T47D (cell line): ENCODE measurements at regions not wholly inside any gene's neighbourhood (a gene's known extent, or its start where the extent isn't known, plus 50 kb on each side); places are given as distances from the start of the nearest gene placed in this dataset.
A peak's percentile ranks its signal among the peaks of the same experiment; 100 is the strongest.

Experiments
- DNase-seq, 2 experiments: peaks; one replicate each; pipeline versions ENCODE4 v3.0.0 to v3.0.0-alpha.2; 2011 to 2012; ENCODE audit warnings: low read depth in 1 of 2, low spot score in 1 of 2
- JUND ChIP-seq: IDR thresholded peaks from 2 replicates; pipeline ENCODE4 v1.6.1; 2012; ENCODE audit warnings: low read depth
- in situ Hi-C: cut with HindIII; loops from 2 replicates; pipeline ENCODE4 v1.10.0; 2016; ENCODE audit warnings: low sequenced_read_pairs, low pct_unique_long_range_greater_than_20kb

DNA sequence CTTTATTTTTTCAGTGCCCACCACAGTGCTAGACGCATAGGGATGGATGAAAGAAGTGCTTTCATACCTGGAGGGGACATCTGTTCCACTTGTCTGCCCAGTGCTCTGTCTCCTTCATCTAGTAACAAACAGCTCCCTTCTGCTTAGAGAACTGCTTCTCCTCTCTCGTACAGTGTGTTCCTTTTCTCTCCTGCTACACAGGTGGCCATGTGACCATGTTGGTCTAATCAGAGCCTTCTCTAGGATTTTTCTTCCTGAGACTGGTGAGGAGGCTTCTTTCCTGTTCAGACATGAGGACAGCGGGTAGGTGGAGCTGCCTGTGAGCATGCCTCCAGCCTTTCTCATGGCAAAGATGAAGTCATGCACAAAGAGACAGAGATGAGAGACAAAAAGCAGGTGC, 182.7 kb downstream of the TMEM132E start:
- in situ Hi-C loops: no loop called here
- TF ChIP-seq JUND: no peak
- no peak for DNase-seq

DNA sequence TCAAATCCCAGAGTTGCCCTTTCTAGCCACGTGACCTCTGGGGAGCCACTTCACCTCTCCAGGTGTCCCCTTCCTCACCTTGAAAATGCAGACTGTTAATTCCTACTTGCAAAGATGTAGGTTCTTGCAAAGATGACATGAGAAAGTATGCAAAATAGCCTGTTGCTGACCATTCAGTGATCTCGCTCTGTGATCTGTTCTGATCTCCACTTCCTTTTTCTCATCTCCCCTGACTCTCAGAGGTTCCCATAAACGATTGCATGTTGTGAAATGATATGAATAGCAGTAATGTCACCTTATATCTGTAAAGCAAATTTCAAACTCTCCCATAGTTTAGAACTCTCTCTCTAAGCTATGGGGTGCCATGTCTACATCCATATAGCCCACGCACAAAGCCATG, 182.3 kb downstream of the TMEM132E start:
- TF ChIP-seq JUND: no peak
- in situ Hi-C loops: no loop called here
- DNase-seq: no peak

DNA sequence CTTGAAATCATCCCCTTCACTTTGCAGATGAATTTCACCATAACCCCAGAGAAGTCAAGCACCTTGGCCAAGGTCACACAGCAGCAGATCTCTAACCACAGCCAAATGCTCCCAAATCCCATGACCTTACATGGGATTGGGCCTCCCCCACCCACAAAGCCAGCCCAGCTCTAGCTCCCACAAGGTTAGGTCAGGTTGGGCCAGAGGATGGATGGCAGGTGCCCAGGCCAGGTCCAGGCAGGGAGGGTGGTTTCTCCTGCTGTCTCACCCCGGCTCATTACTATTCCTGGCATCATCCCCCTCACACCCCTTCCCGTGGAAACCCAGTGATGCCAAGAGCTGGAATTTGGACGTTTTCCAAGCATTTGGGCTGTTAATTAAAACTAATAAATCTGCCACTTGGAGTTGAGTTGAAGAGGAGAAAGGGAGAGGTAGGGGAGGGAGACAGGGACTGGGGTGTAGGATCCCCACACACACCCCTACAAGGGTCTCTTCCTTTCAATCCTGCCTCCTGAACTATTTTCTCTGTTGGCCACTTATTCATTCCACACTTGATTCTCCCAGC, 181.6 kb downstream of the TMEM132E start:
- in situ Hi-C loops: no loop called here
- DNase-seq: no peak
- no peak for TF ChIP-seq JUND

DNA sequence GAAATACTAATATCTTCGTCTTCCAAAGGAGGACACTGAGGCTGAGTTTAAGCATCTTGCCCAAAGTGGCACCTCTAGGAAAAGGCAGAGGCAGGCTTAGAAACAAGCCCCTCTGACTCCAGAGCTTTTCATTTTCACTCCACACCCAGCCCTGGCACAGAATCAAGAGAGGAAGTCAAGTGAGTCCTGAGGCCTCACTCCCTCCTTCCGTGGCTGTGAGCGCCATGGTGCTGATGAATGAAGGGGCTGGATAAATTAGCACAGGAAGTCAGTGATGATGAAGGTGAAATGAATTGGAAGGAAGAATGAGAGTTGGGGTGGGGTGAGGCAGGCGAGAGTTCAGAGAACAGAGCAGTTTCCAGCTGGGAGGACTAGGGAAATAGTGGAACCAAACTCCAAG, 179.3 kb downstream of the TMEM132E start:
- in situ Hi-C loops: no loop called here
- no peak for TF ChIP-seq JUND
- DNase-seq: no peak

DNA sequence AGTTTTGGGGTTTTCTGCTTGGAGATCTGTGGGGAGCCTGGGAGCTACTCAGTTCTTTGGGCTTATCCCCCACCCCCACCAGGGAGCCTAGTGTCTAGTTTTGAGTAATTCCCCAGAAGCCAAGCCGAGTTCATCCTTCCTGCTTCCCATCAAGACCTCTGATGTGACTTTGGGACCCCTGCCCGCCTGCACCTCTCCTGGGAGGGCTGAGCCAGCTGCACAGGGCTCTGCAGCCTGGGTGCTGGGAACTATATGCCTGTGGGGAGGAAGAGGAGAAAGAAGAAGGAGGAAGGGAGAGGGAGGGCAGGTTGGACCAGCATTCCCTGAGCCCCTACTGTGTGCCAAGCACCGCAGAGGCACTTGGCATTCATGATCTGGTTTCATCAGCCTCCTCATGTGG, 178.9 kb downstream of the TMEM132E start:
- DNase-seq: no peak
- in situ Hi-C loops: no loop called here
- TF ChIP-seq JUND: no peak

DNA sequence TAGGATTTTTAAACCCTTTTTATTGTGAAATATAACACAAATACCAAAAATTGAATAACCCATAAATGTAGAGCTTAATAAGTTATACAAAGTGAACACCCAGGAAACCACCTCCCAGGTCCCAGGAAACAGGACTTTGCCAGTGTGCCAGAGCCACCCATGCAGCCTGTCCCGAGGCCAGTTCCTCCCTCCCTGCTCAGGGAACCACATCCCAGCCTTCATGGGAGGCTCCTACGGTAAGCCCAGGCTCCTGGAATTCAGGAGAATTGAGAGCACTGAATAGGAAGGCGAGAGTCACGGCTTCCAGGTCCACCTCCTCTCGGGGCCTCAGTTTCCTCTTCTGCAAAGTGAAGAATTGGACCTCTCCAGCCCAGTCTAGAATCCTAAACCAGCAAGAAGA, 178.2 kb downstream of the TMEM132E start:
- TF ChIP-seq JUND: no peak
- no peak for DNase-seq
- in situ Hi-C loops: no loop called here

DNA sequence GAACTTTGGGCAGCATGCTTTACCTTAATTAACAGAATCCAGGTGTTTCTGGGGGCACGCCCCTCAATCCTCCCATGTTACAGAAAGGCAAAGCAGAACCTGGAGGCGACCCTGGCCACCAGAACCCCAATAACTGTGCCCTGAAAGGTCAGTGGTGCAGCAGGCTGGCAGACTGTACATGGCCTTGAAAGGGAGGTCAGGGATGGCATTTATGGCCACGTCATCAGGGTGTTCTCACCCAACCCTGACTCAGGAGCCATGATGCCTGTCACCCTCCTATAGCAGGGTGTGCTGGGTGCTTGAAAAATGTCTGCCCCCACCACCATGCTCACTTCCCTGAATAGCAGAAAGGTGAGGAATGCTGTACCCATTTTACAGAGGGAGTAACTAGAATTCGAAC, 177.7 kb downstream of the TMEM132E start:
- in situ Hi-C loops: no loop called here
- TF ChIP-seq JUND: no peak
- no peak for DNase-seq

DNA sequence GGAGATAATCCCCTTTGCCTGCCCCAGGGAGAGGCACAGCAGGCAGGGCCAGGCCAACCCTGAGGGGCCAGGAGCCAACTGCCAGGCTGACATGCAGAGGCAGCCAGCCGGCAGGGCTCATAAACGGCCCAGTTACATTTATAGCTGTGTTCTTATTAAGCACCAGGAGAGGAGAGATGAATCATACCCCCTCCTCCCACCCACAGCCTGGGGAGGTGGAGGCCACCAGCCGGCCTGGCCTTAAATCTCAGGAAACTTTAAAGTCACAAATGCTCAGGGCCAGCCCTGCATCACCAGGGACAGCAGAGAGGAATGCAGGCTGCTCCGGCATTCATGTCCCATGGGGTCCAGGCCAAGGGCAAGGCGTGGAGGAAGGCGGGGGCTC, 177.2 kb downstream of the TMEM132E start:
- TF ChIP-seq JUND: no peak
- in situ Hi-C loops: no loop called here
- no peak for DNase-seq

DNA sequence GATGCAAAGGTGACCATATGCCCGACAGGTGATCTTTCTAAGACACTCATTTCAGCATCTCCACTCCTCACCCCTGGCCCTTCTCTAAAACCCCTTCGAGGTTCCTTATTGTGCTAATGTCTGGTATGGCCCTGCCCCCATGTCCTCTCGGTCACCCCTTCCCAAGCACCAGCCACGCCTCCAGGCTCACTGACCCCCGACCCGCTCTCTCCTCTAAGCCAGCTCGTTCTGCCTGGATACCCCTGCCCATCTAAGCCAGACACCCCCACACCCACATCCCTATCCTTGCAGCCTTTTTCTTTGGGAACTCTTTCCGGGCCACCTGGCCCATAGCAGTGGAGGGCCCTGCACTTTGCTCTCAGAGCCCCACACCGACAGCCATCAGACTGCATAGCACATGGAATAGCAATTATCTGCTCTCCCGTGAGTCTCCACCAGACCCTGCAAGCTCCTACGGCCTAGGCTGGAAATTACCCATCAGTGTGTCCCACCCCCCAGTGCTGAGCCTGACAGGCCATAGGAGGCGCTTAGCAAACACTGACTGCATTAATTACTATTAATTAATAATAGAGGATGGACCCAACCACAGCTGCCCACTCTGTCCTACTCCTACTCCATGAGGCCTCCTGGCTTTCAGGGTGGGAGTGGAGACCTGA, 176.7 kb downstream of the TMEM132E start:
- in situ Hi-C loops: no loop called here
- DNase-seq: no peak
- TF ChIP-seq JUND: no peak

DNA sequence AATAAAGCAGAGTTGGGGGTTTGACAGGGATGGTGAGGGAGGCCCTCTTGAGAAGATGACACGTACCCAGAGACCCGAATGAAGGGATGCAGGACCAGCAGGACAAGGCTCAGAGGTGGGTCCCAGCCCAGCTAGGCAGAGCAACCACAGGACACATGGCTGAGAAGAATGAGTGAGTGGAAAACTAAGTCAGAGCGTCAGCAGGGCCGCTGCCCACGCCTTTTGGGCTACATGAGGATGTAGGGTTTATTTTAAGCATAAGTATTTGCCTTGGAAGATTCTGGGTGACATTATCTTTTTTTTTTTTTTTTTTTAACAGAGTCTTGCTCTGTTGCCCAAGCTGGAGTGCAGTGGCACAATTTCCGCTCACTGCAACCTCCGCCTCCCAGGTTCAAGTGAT, 176.0 kb downstream of the TMEM132E start:
- no peak for TF ChIP-seq JUND
- in situ Hi-C loops: no loop called here
- no peak for DNase-seq

DNA sequence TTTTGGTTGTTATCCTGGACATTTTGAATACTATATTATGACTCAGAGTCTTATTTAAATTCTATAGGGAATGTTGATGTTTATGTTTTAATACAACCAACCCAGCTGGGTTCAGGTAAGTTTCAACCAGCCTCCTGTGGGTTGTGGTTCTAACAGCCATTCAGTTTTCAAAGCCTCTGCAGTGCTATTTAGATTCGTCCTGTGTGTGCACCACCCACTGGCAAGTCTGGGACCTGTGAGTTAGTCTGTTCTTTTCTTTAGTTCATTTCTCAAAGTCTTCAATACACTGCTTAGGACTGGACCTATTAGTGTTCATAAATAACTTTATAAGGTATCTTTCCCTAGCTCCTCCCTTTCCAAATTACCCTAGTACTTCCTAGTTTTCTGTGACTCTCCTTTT, 170.6 kb downstream of the TMEM132E start:
- DNase-seq: peak in 1 of 2 experiments; percentile 11

DNA sequence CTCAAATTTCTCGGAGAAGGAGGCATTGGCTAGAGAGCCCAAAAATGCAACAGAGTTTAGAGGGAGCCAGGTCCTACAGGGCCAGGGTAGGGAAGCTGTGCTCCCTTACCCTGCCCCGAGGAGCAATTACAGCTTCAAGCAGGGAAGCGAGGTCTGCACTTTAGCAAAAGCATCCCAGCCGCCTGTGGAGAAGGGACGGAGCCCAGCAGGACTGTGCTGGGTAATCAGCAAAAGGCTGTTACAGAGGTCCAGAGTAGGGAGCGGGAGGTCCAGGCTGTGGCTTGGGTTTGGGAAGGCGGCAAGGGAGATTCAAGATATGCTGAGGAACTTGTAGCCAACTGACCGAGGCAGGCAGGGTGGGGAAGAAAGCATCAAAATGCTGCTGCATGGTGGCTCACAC, 162.6 kb downstream of the TMEM132E start:
- in situ Hi-C loops: no loop called here
- no peak for DNase-seq
- no peak for TF ChIP-seq JUND

More for the DNA sequence above, 170.6 kb downstream of the TMEM132E start:
- no peak for TF ChIP-seq JUND
- in situ Hi-C loops: no loop called here

DNA sequence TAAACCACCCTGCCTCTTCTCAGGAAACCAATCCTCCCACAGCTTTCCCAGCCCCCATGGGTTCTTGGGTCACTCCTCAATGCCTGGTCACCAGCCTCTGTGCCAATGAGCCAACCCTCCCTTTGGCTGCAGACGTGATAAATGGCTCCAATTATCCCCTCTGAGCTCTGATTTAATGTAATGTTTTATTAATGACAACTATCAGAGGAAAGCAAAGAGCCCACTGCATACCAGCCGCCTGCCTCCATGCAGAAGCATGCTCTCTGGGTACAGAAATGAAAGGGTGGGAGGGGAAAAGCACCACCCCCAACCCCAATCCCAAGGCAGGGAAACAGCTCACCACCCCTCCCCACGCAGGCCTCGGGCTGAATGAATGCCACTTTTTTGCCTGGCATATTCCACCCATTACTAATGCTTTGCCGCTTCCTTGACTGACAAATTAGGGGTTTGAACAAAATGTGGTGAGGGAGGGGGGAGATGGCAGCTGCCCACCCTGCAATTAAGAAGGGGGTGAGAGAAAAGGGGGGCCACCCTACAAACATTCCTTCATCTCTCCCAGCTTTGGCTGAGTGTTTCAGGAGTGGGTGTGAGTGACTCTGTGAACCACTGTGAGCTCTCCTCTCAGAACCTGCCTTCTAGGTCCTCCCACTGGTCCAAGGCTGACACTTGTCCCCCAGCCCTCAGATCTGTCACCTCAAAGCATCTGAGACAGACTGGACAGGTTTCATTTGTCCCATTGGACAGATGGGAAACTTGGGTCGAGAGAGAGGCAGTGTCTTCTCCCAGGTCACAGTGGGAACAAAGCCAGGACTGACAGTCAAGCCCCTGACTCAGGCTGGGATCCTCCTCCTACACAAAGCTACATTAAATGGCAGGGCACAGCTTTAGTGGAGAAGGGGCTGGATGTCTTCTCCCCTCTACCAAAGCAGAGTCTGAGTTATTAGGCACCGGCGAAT, 161.5 kb downstream of the TMEM132E start:
- in situ Hi-C loops: no loop called here
- no peak for TF ChIP-seq JUND
- no peak for DNase-seq
